Naive thymus-derived CD4-positive, alpha-beta T cell (primary cell): ENCODE measurements at regions not wholly inside any gene's neighbourhood (a gene's known extent, or its start where the extent isn't known, plus 50 kb on each side); places are given as distances from the start of the nearest gene placed in this dataset.

Source experiments
- ATAC-seq: fragments of 150-1000 bp; cut with Tn5 transposase; 2 replicates; pipeline ENCODE4 v1.10.0; 2021; ENCODE audit warnings: mild to moderate bottlenecking, moderate library complexity
- CTCF ChIA-PET: fragments of 350-600 bp; sonication (Branson Sonifier 250); formaldehyde crosslinking; loops from one replicate; lab custom pipeline; 2021; ENCODE audit warnings: antibody characterized with exemption; lab: Charles Lee
- POLR2A ChIA-PET: fragments of 350-600 bp; sonication (Branson Sonifier 250); formaldehyde crosslinking; loops from one replicate; lab custom pipeline; 2021; ENCODE audit warnings: antibody characterized with exemption, inconsistent platforms; lab: Charles Lee
- DNase-seq, 9 donors: peaks; one replicate each; pipeline versions ENCODE4 v3.0.0 to v3.0.0-alpha.2; 2020 to 2022; ENCODE audit warnings: mixed read lengths in 1 of 9
- H3K27ac ChIP-seq: one replicate; pipeline ENCODE4 v1.7.0; 2013; ENCODE audit warnings: mild to moderate bottlenecking, low read depth, low read length, moderate library complexity
- H3K27me3 ChIP-seq, 2 donors: one replicate each; pipeline ENCODE4 v1.7.0; 2013; ENCODE audit warnings: low read length in 2 of 2, mild to moderate bottlenecking in 2 of 2, moderate library complexity in 2 of 2; ENCODE audit not compliant: control insufficient read depth in 2 of 2, insufficient read depth in 2 of 2
- H3K36me3 ChIP-seq, 3 experiments: 1 replicate in 2 of 3; 2 replicates in 1 of 3; pipeline ENCODE4 v1.7.0; 2013; ENCODE audit warnings: low read length in 3 of 3, mild to moderate bottlenecking in 3 of 3, moderate library complexity in 1 of 3; ENCODE audit not compliant: insufficient read depth in 3 of 3, control insufficient read depth in 2 of 3
- H3K4me1 ChIP-seq, 2 donors: one replicate each; pipeline ENCODE4 v1.7.0; 2013; ENCODE audit warnings: low read length in 2 of 2, mild to moderate bottlenecking in 2 of 2, moderate library complexity in 1 of 2; ENCODE audit not compliant: control insufficient read depth in 2 of 2, insufficient read depth in 2 of 2
- H3K4me3 ChIP-seq: 2 replicates; pipeline ENCODE4 v1.7.0; 2013; ENCODE audit warnings: mild to moderate bottlenecking, low read length
- H3K9me3 ChIP-seq, 3 experiments: 1 replicate in 2 of 3; 2 replicates in 1 of 3; pipeline ENCODE4 v1.7.0; 2013; ENCODE audit warnings: low read length in 3 of 3; ENCODE audit not compliant: control insufficient read depth in 2 of 3
- H3K27ac Mint-ChIP-seq, 9 donors: one replicate each; pipeline ENCODE4 v1.8.0; 2020 to 2022; ENCODE audit warnings: mixed read lengths in 9 of 9, mild to moderate bottlenecking in 8 of 9, moderate library complexity in 5 of 9, inconsistent platforms in 2 of 9
- H3K27me3 Mint-ChIP-seq, 5 donors: one replicate each; pipeline ENCODE4 v1.8.0; 2021 to 2022; ENCODE audit warnings: mixed read lengths in 5 of 5, mild to moderate bottlenecking in 1 of 5
- H3K36me3 Mint-ChIP-seq, 5 donors: one replicate each; pipeline ENCODE4 v1.8.0; 2020 to 2022; ENCODE audit warnings: mixed read lengths in 5 of 5, mild to moderate bottlenecking in 3 of 5, inconsistent platforms in 1 of 5
- H3K4me1 Mint-ChIP-seq, 7 donors: one replicate each; pipeline ENCODE4 v1.8.0; 2020 to 2022; ENCODE audit warnings: mixed read lengths in 7 of 7, mild to moderate bottlenecking in 3 of 7, inconsistent platforms in 1 of 7
- H3K4me3 Mint-ChIP-seq, 10 donors: one replicate each; pipeline ENCODE4 v1.8.0; 2020 to 2022; ENCODE audit warnings: mild to moderate bottlenecking in 10 of 10, mixed read lengths in 10 of 10, moderate library complexity in 6 of 10, inconsistent platforms in 2 of 10
- H3K9me3 Mint-ChIP-seq, 11 donors: one replicate each; pipeline ENCODE4 v1.8.0; 2020 to 2022; ENCODE audit warnings: mixed read lengths in 11 of 11, mild to moderate bottlenecking in 4 of 11, inconsistent platforms in 1 of 11, moderate library complexity in 1 of 11
- intact Hi-C, 2 donors: fragments of 100-400 bp; cut with micrococcal nuclease; formaldehyde crosslinking; loops; one replicate each; pipeline ENCODE4 v1.15.1; 2023

GRCh38 chr13:90954605-90955195 is 392.8 kb upstream of the MIR17HG start:
- ChIA-PET POLR2A (no interaction called here), CTCF (no interaction called here)
- H3K4me3 ChIP-seq: no peak overlapping the region
- no peak overlapping the region for H3K27ac Mint-ChIP-seq
- no peaks in the 10 kb centered on the region for H3K36me3 Mint-ChIP-seq
- ATAC-seq (no peak), DNase-seq (no peak)
- H3K4me1 Mint-ChIP-seq: no peaks in the 10 kb centered on the region
- H3K36me3 ChIP-seq: no peaks in the 10 kb centered on the region
- no peaks in the 10 kb centered on the region for H3K27me3 Mint-ChIP-seq
- H3K4me1 ChIP-seq: no peaks in the 10 kb centered on the region
- intact Hi-C loops: no loop called here
- H3K4me3 Mint-ChIP-seq: no peak overlapping the region
- H3K9me3 Mint-ChIP-seq: peaks cover 0 to 10% (median 0%) of the 10 kb centered on the region in 11 donors
- no peaks in the 10 kb centered on the region for H3K27me3 ChIP-seq
- H3K27ac ChIP-seq: no peak overlapping the region
- no peaks in the 10 kb centered on the region for H3K9me3 ChIP-seq

GRCh38 chr13:90956031-90956430 is 391.5 kb upstream of the MIR17HG start:
- intact Hi-C loops: no loop called here
- no peak overlapping the region for H3K4me3 ChIP-seq
- no peaks in the 10 kb centered on the region for H3K4me1 Mint-ChIP-seq
- no peaks in the 10 kb centered on the region for H3K27me3 ChIP-seq
- ATAC-seq: no peak
- H3K4me1 ChIP-seq: no peaks in the 10 kb centered on the region
- ChIA-PET CTCF (no interaction called here), POLR2A (no interaction called here)
- H3K27me3 Mint-ChIP-seq: no peaks in the 10 kb centered on the region
- H3K4me3 Mint-ChIP-seq: no peak overlapping the region
- H3K9me3 ChIP-seq: no peaks in the 10 kb centered on the region
- H3K36me3 Mint-ChIP-seq: no peaks in the 10 kb centered on the region
- DNase-seq: no peak
- no peaks in the 10 kb centered on the region for H3K36me3 ChIP-seq
- H3K27ac Mint-ChIP-seq: no peak overlapping the region
- H3K9me3 Mint-ChIP-seq: peaks cover 0 to 5% (median 0%) of the 10 kb centered on the region in 11 donors
- no peak overlapping the region for H3K27ac ChIP-seq

GRCh38 chr13:90958866-90959265 is 388.6 kb upstream of the MIR17HG start:
- intact Hi-C loops: no loop called here
- DNase-seq (no peak), ATAC-seq (no peak)
- ChIA-PET POLR2A (no interaction called here), CTCF (interaction anchor here (0.5 kb wide), 1 partner anchor 16 kb away, joined by 3 read pairs; no protein-coding TSS in a partner anchor)
- H3K9me3 ChIP-seq: no peaks in the 10 kb centered on the region
- H3K4me1 Mint-ChIP-seq: no peaks in the 10 kb centered on the region
- H3K27ac Mint-ChIP-seq: no peak overlapping the region
- no peaks in the 10 kb centered on the region for H3K27me3 ChIP-seq
- H3K36me3 ChIP-seq: no peaks in the 10 kb centered on the region
- no peak overlapping the region for H3K4me3 ChIP-seq
- H3K27me3 Mint-ChIP-seq: no peaks in the 10 kb centered on the region
- no peak overlapping the region for H3K27ac ChIP-seq
- no peak overlapping the region for H3K4me3 Mint-ChIP-seq
- H3K4me1 ChIP-seq: no peaks in the 10 kb centered on the region
- no peaks in the 10 kb centered on the region for H3K36me3 Mint-ChIP-seq
- peaks cover 0 to 11% (median 2%) of the 10 kb centered on the region in 11 donors for H3K9me3 Mint-ChIP-seq

GRCh38 chr13:90968166-90968904 is 379.2 kb upstream of the MIR17HG start:
- Histone ChIP-seq H3K36me3 (no peaks in the 10 kb centered on the region), H3K9me3 (no peaks in the 10 kb centered on the region), H3K27ac (no peak overlapping the region), H3K4me3 (no peak overlapping the region), H3K4me1 (no peaks in the 10 kb centered on the region), H3K27me3 (no peaks in the 10 kb centered on the region)
- peaks cover 0 to 3% (median 0%) of the 10 kb centered on the region in 5 donors for H3K36me3 Mint-ChIP-seq
- H3K27ac Mint-ChIP-seq: no peak overlapping the region
- no peak for ATAC-seq
- H3K9me3 Mint-ChIP-seq: peaks cover 0 to 15% (median 2%) of the 10 kb centered on the region in 11 donors
- ChIA-PET CTCF (no interaction called here), POLR2A (no interaction called here)
- H3K4me3 Mint-ChIP-seq: no peak overlapping the region
- no peaks in the 10 kb centered on the region for H3K4me1 Mint-ChIP-seq
- intact Hi-C loops: no loop called here
- no peaks in the 10 kb centered on the region for H3K27me3 Mint-ChIP-seq
- no peak for DNase-seq

- no peaks in the 10 kb centered on the region for H3K27me3 ChIP-seq
- no peak for DNase-seq
- CTCF ChIA-PET: no interaction called here
- no peak for ATAC-seq
- no peak overlapping the region for H3K27ac Mint-ChIP-seq
- POLR2A ChIA-PET: no interaction called here
- peaks cover 0 to 3% (median 0%) of the 10 kb centered on the region in 5 donors for H3K36me3 Mint-ChIP-seq
- no peaks in the 10 kb centered on the region for H3K4me1 Mint-ChIP-seq
- H3K9me3 Mint-ChIP-seq: peaks cover 0 to 29% (median 5%) of the 10 kb centered on the region in 11 donors
- H3K4me1 ChIP-seq: no peaks in the 10 kb centered on the region
- H3K36me3 ChIP-seq: no peaks in the 10 kb centered on the region
- H3K4me3 Mint-ChIP-seq: no peak overlapping the region
- H3K9me3 ChIP-seq: no peaks in the 10 kb centered on the region
- intact Hi-C loops: no loop called here
- H3K27ac ChIP-seq: no peak overlapping the region
- H3K27me3 Mint-ChIP-seq: no peaks in the 10 kb centered on the region
- H3K4me3 ChIP-seq: no peak overlapping the region
Observed at GRCh38 chr13:90974249-90974975, 373.1 kb upstream of the MIR17HG start.

GRCh38 chr13:90979059-90979458 is 368.4 kb upstream of the MIR17HG start:
- Mint-ChIP-seq H3K36me3 (no peaks in the 10 kb centered on the region), H3K4me1 (no peaks in the 10 kb centered on the region), H3K27me3 (no peaks in the 10 kb centered on the region), H3K4me3 (no peak overlapping the region), H3K27ac (no peak overlapping the region), H3K9me3 (peaks cover 0 to 34% (median 8%) of the 10 kb centered on the region in 11 donors)
- no peaks in the 10 kb centered on the region for H3K4me1 ChIP-seq
- DNase-seq (no peak), ATAC-seq (no peak)
- no peak overlapping the region for H3K4me3 ChIP-seq
- CTCF ChIA-PET: no interaction called here
- H3K27me3 ChIP-seq: no peaks in the 10 kb centered on the region
- intact Hi-C loops: no loop called here
- H3K27ac ChIP-seq: no peak overlapping the region
- H3K36me3 ChIP-seq: no peaks in the 10 kb centered on the region
- POLR2A ChIA-PET: no interaction called here
- no peaks in the 10 kb centered on the region for H3K9me3 ChIP-seq
